Parathyroid adenoma (tissue), 2 donors: ENCODE measurements at regions not wholly inside any gene's neighbourhood (a gene's known extent, or its start where the extent isn't known, plus 50 kb on each side); places are given as distances from the start of the nearest gene placed in this dataset.

ENCODE experiments used
- H2AFZ ChIP-seq: fragments of 300-600 bp; sonication (generic); one replicate; pipeline ENCODE4 v1.7.0; 2017; ENCODE audit warnings: antibody characterized with exemption, mild to moderate bottlenecking
- H3K27ac ChIP-seq: fragments of 300-600 bp; sonication (generic); one replicate; pipeline ENCODE4 v1.7.0; 2017
- H3K27me3 ChIP-seq: fragments of 300-600 bp; sonication (generic); one replicate; pipeline ENCODE4 v1.7.0; 2017; ENCODE audit warnings: low read length; ENCODE audit not compliant: control insufficient read depth, insufficient read depth
- H3K36me3 ChIP-seq: fragments of 300-600 bp; sonication (generic); one replicate; pipeline ENCODE4 v1.7.0; 2017; ENCODE audit warnings: low read length; ENCODE audit not compliant: control insufficient read depth, insufficient read depth
- H3K4me1 ChIP-seq: fragments of 300-600 bp; sonication (generic); one replicate; pipeline ENCODE4 v1.7.0; 2017; ENCODE audit warnings: control low read depth
- H3K4me2 ChIP-seq: fragments of 300-600 bp; sonication (generic); one replicate; pipeline ENCODE4 v1.7.0; 2017; ENCODE audit warnings: low read length
- H3K4me3 ChIP-seq: fragments of 300-600 bp; sonication (generic); one replicate; pipeline ENCODE4 v1.7.0; 2017; ENCODE audit warnings: low read depth, low read length
- H3K79me2 ChIP-seq: fragments of 300-600 bp; sonication (generic); one replicate; pipeline ENCODE4 v1.7.0; 2017; ENCODE audit warnings: control low read depth
- H3K9ac ChIP-seq: fragments of 300-600 bp; sonication (generic); one replicate; pipeline ENCODE4 v1.7.0; 2017; ENCODE audit warnings: mild to moderate bottlenecking
- H3K9me3 ChIP-seq: fragments of 300-600 bp; sonication (generic); one replicate; pipeline ENCODE4 v1.7.0; 2017; ENCODE audit warnings: low read length; ENCODE audit not compliant: control insufficient read depth
- CTCF ChIP-seq: fragments of 300-600 bp; sonication (generic); IDR thresholded peaks from one replicate; pipeline ENCODE4 v1.7.0; 2017; ENCODE audit warnings: antibody characterized with exemption, mild to moderate bottlenecking
- donor health status: primary hyperparathyroidism.

- Histone ChIP-seq H3K27ac (no peak overlapping the region), H3K4me2 (no peak overlapping the region), H3K36me3 (no peaks in the 10 kb centered on the region), H3K4me3 (no peak overlapping the region), H2AFZ (no peak overlapping the region), H3K79me2 (no peaks in the 10 kb centered on the region), H3K9me3 (no peaks in the 10 kb centered on the region), H3K9ac (no peak overlapping the region), H3K27me3 (no peaks in the 10 kb centered on the region), H3K4me1 (no peaks in the 10 kb centered on the region)
- no peak for TF ChIP-seq CTCF
Observed at GRCh38 chr4:143089291-143089690, 95.4 kb upstream of the USP38 start.

GRCh38 chr4:143089847-143090246 lies 94.9 kb upstream of the USP38 start:
- Histone ChIP-seq H3K36me3 (no peaks in the 10 kb centered on the region), H3K4me3 (no peak overlapping the region), H3K9ac (no peak overlapping the region), H3K4me1 (no peaks in the 10 kb centered on the region), H3K79me2 (no peaks in the 10 kb centered on the region), H3K27me3 (no peaks in the 10 kb centered on the region), H3K27ac (no peak overlapping the region), H2AFZ (no peak overlapping the region), H3K9me3 (no peaks in the 10 kb centered on the region), H3K4me2 (no peak overlapping the region)
- TF ChIP-seq CTCF = no peak

- Histone ChIP-seq H3K9me3 (no peaks in the 10 kb centered on the region), H3K4me1 (no peaks in the 10 kb centered on the region), H3K4me3 (no peak overlapping the region), H2AFZ (no peak overlapping the region), H3K9ac (no peak overlapping the region), H3K79me2 (no peaks in the 10 kb centered on the region), H3K36me3 (no peaks in the 10 kb centered on the region), H3K27ac (no peak overlapping the region), H3K4me2 (no peak overlapping the region), H3K27me3 (no peaks in the 10 kb centered on the region)
- TF ChIP-seq CTCF = no peak
Observed at GRCh38 chr4:143091862-143092261, 92.9 kb upstream of the USP38 start.

- Histone ChIP-seq H3K9me3 (no peaks in the 10 kb centered on the region), H3K36me3 (no peaks in the 10 kb centered on the region), H2AFZ (no peak overlapping the region), H3K4me1 (no peaks in the 10 kb centered on the region), H3K4me3 (no peak overlapping the region), H3K27ac (no peak overlapping the region), H3K4me2 (no peak overlapping the region), H3K27me3 (no peaks in the 10 kb centered on the region), H3K79me2 (no peaks in the 10 kb centered on the region), H3K9ac (no peak overlapping the region)
- TF ChIP-seq CTCF = no peak
Observed at GRCh38 chr4:143095447-143095846, 89.3 kb upstream of the USP38 start.

- no peaks in the 10 kb centered on the region for H3K79me2 ChIP-seq
- no peak overlapping the region for H3K27ac ChIP-seq
- H3K4me1 ChIP-seq = no peaks in the 10 kb centered on the region
- H3K4me2 ChIP-seq = no peak overlapping the region
- H3K27me3 ChIP-seq = no peaks in the 10 kb centered on the region
- no peak overlapping the region for H3K4me3 ChIP-seq
- no peak overlapping the region for H3K9ac ChIP-seq
- TF ChIP-seq CTCF = no peak
- H2AFZ ChIP-seq = no peak overlapping the region
- no peaks in the 10 kb centered on the region for H3K9me3 ChIP-seq
- H3K36me3 ChIP-seq = no peaks in the 10 kb centered on the region
Observed at GRCh38 chr4:143097751-143098150, 87.0 kb upstream of the USP38 start.
